Stimulated activated CD4-positive, alpha-beta T cell treated with anti-CD3 and anti-CD28 coated beads, Interleukin-12 subunit alpha, Interleukin-12 subunit beta, amount 100 ng/mL, for 48 hours (primary cell): ENCODE measurements at regions not wholly inside any gene's neighbourhood (a gene's known extent, or its start where the extent isn't known, plus 50 kb on each side); places are given as distances from the start of the nearest gene placed in this dataset.
A peak's percentile ranks its signal among the peaks of the same experiment; 100 is the strongest.
"Not testable (repeated sequence)": the region's sequence is repeated elsewhere in the genome, so short reads cannot be mapped to it uniquely, and the experiment has no call there.

Experiments used
- DNase-seq, 3 donors: peaks; one replicate each; pipeline ENCODE4 v3.0.0-alpha.2; 2020; ENCODE audit warnings: low read depth in 2 of 3, low spot score in 1 of 3

DNA sequence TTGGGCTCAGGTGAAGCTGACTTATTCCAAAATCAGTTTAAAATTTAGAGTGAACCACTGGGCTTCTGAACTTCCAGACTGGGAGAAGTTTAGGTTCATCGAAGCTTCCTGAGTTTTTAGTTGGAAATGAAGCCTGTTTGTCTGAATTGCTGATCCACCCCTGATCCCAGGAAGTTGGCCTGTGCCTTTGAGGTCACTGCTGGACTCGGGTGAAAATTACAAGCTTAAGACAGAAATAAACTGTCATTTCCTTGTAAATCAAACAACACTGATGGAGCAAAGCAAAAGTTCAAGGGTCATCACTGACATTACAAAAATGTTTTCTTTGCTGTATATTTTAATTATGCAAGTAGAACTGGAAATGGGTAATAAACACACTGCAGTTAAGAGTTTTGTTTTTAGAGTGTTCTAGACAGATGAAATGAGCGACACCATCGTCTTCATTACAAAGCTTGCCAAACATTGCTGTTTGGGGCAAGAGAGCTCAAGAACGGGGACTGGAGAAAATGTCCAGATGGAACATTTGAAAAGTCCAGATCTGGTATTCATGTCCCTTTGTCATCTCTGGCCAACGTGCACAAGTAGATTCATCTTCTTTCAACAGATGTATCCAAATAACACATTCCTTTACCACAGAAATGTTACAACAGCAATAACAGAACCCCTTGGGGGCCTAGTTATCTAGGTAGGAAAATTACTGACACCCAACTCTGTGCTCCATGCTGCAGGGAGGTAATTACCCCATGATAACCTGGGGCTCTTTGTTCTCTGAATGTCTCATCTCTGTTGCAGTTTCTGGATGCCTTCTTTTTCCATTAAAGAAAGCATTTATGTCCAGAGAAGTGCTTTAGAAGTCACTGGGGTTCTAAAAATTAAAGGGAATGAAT lies 142.4 kb upstream of the ERCC6L2 start:
- DNase-seq, result no peak

DNA sequence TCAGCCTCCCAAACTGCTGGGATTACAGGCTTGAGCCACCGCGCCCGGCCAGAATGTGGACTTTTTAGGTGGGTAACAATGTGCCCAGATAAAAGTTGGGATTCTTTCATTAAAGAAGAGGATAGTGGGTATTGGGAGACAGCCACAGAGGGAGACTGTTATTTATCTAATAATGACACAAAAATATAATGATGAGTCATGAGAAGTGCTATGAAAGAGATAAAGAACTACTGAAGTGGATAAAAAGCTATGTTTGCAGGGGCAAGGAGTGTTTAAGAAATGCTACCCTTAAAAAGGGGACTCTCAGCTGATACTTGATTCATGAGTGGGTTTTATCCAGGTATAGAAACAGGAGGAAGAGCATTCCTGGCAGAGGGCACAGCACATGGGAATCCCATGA lies 143.6 kb upstream of the ERCC6L2 start:
- DNase-seq, result no peak

DNA sequence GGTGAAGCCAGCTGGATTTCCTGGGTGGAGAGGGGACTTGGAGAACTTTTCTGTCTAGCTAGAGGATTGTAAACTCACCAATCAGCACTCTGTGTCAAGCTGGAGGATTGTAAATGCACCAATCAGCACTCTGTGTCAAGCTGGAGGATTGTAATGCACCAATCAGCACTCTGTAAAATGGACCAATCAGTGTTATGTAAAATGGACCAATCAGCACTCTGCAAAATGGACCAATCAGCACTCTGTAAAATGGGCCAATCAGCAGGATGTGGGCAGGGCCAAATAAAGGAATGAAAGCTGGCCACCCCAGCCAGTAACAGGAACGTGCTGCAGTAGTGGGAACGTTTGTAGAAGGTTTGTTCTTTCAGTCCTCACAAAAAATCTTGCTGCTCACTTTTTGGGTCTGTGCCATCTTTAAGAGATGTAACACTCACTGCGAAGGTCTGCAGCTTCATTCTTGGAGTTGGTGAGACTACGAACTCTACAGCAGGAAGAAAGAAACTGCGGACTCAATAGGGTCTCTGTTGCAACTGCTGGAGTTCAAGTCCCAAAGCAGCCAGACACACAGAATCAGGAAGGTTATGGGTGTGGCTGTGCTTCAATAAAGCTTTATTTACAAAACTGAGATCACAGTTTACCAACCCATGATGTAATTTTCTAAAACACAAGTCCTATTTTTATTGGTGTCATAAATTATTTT lies 145.7 kb upstream of the ERCC6L2 start:
- DNase-seq, result no peak

DNA sequence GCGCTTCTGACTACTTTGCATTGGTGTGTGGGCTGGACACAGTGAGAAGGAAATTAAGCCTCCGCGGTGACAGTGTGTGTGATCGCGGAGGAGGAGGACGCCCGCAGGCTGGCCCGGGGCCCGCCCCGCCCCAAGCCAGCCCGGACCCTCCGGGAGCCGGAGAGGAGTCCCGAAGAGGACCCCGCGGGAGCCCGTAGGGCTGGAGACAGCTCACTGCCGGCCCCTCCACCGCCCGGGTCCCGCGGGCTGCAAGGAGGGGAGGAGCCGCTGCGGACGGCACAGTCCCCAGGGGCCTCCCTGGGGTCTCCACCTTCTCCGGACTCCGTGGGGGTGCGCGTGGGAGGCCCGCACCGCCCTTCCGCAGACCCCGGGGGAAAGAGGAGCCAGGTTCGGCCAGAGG lies 146.4 kb upstream of the ERCC6L2 start:
- DNase-seq, result no peak

DNA sequence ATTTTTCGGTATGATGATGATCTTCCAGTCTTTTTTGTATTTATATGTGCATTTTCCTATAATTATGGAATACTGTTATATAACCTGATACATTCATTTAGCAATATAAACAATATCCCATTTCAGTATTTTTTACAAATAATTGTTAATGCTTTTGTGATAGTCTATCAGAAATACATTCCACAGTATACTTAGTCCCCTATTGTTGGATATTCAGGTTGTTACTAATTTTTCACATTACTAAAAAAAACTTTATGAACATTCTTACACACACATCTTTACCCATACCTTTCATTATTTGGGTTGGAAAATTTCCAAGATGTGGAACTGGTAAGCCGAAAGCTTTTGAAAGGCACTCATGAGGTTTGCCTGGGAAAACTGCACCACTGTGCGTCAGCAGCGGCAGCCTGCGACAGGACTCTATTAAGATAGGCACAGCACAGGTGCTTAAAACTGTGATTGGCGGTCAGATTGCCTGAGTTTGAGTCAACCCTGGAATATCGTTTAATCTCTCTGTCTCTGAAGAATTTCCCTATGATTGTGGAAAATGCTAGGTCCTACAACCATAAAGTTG lies 147.5 kb upstream of the ERCC6L2 start:
- no peak for DNase-seq

DNA sequence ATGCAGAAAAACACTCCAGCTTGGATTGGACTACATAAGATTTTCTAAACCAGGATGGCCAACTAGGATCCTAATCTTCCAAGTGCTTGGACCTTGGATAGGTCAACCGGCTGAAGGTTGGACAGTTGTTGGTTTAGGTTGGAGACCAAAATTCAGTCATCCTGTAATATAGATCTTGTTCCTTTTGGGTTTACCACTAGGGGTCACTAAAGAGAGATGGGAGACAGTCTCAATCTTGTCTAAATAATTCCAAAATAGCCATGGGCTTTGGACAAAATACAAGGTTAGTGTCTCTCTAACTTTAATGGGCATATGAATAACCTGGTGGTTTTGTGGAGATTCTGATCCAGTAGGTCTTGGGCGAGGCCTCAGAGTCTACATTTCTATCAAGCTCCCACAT lies 148.7 kb upstream of the ERCC6L2 start:
- DNase-seq, result no peak

DNA sequence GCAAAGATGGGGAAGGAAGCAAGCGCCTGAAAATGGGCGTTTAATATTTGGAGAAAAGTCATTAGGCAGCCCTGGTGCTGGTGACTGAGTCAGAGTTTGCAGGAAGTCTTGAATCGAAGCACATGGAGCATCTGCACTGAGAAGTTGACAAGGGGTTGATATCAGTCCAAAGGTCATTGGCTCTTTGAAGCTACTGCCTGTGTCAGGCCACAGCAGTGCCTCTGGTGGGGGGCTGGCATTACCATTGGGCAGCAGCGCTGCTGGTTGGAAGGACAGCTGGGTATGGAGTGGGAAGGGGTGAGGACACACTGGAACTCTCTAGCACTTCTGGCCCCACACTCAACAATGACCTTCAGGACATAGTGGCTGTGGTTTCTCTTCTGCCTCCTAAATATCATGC lies 150.4 kb upstream of the ERCC6L2 start:
- DNase-seq, result peak in 2 of 3 donors; percentile 2 to 3

DNA sequence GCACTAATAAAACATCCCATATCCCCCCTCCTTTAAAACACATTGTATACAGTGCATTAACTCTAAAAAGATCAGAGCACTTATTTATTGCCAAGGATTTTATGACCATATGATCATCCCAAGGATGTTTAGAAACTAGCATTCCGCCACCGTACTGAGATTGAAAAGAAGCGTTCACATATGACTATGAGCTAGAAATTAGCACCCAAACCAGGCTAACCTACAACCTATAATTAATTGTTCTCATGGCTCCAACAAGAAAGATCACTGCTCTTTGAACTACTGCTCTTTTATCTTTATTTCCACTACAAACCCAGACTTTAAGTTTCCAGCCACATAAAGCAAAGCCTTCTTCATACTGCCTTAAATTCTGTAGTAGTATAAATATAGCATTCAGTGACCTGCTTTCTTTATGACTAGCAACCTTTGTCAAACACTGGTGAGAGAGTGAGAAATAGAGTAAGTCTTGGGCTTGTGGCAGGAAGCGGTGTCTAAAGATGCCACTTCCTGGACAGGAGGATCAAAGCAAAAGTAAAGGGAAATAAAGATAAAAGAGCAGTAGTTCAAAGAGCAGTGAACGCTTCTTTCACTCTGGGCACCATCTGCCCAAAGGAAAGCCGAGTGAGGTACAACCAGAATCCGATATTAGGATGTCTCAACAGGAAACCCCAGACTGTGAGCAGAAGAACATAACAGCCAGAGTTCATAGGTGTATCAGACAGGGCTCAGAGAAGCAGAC lies 151.1 kb upstream of the ERCC6L2 start:
- peak; percentile 21 to 62 (median 55) for DNase-seq

DNA sequence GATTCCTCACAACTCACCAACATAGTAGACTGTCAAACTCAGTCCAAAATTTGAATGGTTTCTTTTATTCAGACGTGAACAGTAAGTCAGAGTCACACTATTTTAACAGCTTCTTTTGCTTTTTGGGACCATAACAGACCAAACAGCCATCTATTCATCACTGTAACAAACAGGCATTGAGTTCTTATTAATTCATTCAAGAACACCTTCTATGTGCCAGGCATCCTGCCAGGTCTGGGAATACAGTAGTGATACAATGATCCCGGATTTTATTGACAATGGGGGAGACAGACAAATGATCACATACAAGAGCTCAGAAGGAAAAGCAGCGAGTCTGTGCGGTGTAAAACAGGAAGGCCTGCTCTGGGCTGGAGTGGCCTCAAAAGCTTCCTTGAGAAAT lies 153.3 kb upstream of the ERCC6L2 start:
- no peak for DNase-seq

DNA sequence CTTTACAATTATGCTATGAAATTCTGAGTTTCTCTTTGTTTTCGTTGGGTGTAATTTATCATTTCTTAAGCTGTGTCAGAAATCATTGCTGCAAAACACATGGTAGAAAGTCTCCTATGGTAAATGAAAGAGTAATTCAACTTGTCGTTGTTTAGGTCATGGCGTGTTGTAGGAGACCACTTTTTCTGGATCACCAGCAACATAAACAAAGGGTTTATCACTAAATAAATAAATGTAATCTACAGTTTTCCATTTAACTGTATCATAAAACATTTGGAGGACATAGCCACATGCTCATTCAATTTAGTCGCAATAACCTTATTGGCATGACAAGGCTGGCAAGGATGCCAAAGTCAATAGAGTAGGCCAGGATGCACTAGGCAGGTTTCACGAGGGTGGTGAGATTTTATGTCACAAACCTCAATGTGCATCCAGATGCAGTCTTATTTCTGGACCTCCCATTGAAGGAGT lies 154.4 kb upstream of the ERCC6L2 start:
- DNase-seq, result no peak

DNA sequence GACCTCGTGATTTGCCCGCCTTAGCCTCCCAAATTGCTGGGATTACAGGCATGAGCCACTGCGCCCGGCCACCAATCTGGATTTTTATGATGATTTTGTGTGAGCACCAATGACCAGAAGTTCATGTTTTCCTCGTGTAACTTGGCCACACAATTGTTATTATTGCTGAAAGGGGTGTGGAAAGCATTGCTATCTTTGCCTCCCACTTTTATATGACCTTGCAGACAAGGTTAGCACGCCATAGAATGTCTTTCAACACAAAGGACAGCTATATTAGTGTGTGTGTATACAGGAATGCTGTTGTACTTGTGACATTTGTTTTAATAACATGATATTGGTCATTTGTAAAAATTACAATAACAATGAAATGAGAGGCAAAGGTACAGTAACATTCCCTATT lies 155.0 kb upstream of the ERCC6L2 start:
- DNase-seq, result no peak

DNA sequence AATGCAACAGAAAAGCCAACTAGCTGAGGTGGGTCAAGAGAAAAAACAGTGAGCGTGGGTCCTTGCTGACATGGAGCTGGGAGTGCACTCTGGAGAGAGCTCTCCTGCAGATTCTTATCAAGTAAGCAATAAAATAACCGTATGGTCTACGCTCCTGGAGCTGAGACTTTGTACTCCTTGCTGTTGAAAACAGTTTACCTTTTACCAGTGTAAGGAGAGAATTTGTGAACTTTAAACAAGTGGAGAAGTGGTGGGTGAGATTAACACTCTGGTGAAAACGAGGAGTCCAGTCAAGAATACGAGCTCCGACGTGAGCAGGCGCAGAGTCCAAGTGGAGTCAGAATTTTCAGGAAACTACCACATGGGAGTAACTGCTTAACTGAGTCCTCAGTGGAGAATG lies 156.1 kb upstream of the ERCC6L2 start:
- no peak for DNase-seq

DNA sequence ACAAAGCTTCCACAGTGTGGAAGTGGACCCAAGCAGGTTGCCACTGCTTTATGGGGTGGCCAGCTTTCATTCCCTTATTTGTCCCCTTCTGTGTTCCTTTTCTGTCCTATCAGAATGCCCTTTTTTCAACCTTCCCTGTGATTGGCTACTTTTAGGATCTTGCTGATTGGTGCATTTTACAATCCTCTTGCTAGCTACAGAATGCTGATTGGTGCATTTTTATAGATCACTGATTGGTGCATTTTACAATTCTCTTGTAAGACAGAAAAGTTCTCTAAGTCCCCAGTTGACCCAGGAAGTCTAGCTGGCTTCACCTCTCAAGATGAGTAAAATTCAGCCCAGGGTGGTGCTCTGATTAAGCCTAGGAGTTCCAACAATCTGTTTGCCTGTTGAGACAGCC lies 157.2 kb upstream of the ERCC6L2 start:
- DNase-seq, result no peak

DNA sequence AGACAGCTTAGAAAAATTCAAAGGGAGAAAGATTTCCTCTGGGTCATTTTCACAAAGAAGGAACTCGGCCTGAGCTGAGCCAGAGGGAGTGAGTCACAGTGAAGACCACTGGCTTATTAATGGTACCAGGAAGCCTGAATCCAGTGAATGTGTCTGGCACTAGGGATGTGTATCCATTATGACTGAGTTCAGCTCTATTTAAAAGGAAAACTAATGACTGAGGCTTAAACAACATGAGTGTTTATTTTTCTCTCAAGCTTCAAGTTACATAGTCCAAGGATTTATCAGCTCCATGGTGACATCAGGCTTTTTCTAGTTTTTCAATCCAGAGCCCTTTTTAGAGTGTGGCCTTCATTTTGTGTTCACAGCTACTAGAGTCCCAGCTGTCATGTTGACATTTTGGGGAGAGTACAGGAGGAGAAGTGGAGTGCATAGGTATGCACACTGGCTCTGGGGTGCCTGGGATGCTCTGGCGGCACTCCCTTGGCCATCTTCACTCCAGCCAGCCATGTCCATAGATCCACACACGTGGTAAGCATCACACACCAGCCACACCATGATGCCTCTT lies 159.5 kb upstream of the ERCC6L2 start:
- DNase-seq, result no peak

DNA sequence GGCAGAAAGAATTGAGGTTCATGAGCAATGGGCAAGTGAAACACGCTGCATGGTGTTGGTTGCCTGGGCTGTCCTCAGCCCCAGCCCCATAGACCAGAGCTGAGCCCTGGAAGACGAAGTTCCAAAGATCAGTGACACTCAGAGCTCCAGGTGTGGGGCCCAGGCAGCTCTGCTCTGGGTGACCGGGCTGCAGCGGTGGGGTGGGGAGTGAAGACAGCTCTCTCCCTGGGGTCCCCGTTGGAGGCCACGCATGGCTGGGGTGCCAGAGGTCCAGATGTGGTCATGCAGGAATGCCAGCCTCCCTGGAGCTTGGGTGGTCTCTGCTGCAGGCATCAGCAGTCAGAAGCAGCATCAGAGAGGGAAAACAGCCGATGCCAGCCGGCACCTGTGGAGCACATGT lies 165.0 kb upstream of the ERCC6L2 start:
- no peak for DNase-seq

DNA sequence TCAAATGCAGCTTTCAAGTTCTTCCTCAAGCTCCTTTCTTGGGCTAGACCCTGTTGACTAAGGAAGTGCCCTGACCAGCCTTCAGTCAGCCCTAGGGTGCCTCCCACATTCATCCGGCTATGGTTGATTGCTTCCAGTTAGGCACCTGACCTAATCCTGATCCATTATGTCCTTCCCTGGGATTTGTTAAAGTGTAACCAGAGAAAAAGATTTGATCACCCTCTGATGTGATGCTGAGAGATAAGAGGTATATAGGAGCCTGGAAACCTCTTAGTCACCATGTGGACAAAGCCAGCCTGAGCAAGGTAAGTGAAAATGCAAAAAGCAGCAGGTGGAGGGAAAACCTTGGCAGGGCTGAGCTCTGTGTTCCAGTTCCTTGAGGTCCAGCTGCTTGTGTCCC lies 178.8 kb upstream of the ERCC6L2 start:
- DNase-seq, result no peak

DNA sequence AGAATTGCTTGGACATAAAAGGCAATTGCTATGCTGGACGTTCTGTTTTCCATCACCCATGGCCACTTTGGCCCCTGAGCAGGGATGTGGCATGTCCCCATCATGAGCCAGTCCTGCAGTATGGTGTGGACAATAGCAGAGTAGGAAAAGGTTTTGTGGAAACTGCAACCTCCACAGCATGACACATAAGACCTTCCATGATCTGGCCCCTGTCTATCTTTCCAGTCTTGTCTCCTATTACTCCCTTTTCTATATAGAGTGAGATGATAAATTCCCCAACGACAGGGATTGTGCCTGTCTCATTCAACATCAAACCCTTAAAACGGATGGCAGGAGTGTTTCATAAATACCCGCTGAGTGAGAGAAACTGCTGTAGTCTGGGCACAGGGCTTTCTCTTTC lies 174.7 kb upstream of the PTCH1 start:
- DNase-seq, result no peak

DNA sequence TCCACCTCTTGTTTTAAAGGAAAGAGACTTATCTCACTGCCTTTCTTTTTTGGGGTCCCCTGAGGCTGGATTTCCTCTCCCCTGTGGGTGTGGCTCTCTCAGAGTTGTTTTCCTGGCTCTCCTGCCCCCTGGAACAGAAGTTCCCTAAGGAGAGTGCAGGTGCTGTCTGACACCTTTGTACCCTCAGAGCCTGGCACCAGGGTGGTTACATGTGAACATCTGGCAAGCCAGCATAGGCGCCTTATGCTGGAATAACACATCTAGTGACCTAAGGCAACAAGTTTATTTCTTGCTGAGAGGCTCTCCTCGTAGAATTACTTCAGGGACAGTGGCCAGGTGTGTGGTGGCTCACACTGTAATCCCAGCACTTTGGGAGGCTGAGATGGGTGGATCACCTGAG lies 172.9 kb upstream of the PTCH1 start:
- no peak for DNase-seq

DNA sequence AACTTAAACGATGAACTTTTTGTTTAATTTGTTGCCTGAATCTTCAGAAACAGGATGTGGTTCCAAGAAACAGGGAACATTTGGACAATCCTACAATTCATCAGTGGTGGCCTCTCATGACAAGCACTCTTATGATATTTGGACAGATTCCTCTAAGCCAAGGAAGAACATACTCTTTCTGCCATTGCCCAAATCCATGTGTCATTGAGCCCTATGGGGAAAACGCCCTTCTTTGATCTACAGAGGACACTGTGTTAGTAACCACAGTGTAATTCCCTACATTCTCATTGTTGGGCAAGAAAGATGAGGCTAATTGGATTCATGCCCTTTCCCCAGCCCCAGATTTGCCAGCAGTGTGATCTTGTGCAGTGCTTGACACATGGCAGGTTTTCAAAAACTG lies 167.7 kb upstream of the PTCH1 start:
- no peak for DNase-seq

DNA sequence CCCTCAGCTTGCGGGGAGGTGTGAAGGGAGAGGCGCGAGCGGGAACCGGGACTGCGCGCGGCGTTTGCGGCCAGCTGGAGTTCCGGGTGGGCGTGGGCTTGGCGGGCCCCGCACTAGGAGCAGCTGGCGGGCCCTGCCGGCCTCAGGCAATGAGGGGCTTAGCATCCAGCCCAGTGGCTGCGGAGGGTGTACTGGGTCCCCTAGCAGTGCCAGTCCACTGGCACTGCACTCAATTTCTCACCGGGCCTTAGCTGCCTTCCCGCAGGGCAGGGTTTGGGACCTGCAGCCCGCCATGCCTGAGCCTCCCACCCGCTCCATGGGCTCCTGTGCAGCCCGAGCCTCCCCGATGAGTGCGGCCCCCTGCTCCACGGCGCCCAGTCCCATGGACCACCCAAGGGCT lies 163.5 kb upstream of the PTCH1 start:
- DNase-seq, result not testable (repeated sequence)

DNA sequence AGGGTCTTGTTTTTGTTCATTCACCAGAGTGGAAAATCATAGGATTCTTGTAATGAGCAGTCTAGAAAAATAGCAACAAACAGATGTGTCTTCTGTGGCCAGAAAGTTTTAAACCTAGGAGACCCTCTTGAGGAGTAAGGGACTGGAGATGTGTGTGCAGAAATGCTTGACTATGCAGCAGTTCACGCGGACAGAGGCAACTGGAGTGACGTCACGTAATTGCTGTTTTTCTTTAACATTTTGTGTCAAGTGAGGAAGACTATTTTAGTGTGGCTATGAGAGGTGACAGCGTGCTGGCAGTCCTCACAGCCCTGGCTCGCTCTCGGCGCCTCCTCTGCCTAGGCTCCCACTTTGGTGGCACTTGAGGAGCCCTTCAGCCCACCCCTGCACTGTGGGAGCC lies 163.1 kb upstream of the PTCH1 start:
- DNase-seq, result no peak
